ENCODE measurements at regions not wholly inside any gene's neighbourhood (a gene's known extent, or its start where the extent isn't known, plus 50 kb on each side); places are given as distances from the start of the nearest gene placed in this dataset.

GRCh38 chr12:65756956-65757511 lies 67.2 kb upstream of the HMGA2 start:
- no peaks in the 10 kb centered on the region for H4K20me1 ChIP-seq (ENCODE audit: insufficient read depth)
- H3K4me3 ChIP-seq, result no peak overlapping the region
- H3K36me3 ChIP-seq (ENCODE audit: low read depth), result no peaks in the 10 kb centered on the region
- peaks cover 15% of the 10 kb centered on the region for H3F3A ChIP-seq (ENCODE audit: insufficient read depth, low read depth)
- H2AFZ ChIP-seq, result no peak overlapping the region
- POLR2A ChIA-PET (ENCODE audit: unreplicated experiment), result no interaction called here
- peaks cover 27% of the 10 kb centered on the region for H3K4me1 ChIP-seq (replicated peaks; ENCODE audit: insufficient read depth)
- peak in 1 of 2 experiments; percentile 94 for DNase-seq
- 0 out of 2 replicates have a peak, but pooled peaks cover 3% of the 10 kb centered on the region for H3K9me3 ChIP-seq (ENCODE audit: insufficient read depth, low read depth)
- H3K79me2 ChIP-seq (ENCODE audit: low read depth), result no peaks in the 10 kb centered on the region
- H3K27ac ChIP-seq, result peak overlapping the region; percentile 60
- TF ChIP-seq EZH2 (IDR thresholded peaks at IDR 0.05; ENCODE audit: low read depth), result no peak
- no peak for TF ChIP-seq CTCF (conservative IDR thresholded peaks at IDR 0.05)
- CTCF ChIA-PET, result no interaction called here
- no peaks in the 10 kb centered on the region for H3K27me3 ChIP-seq (ENCODE audit: insufficient read depth, low read depth)
- H3K4me2 ChIP-seq, result peak overlapping the region; percentile 37
- BruUV-seq (replicated peaks), result no TSS peak
- intact Hi-C loops (cut with micrococcal nuclease; ENCODE audit: unreplicated experiment), result no loop called here
- H3K9me2 ChIP-seq (ENCODE audit: insufficient read depth), result no peaks in the 10 kb centered on the region

- no peaks in the 10 kb centered on the region for H3K79me2 ChIP-seq (ENCODE audit: low read depth)
- intact Hi-C loops (cut with micrococcal nuclease; ENCODE audit: unreplicated experiment), result no loop called here
- ChIA-PET POLR2A (ENCODE audit: unreplicated experiment) (no interaction called here), CTCF (no interaction called here)
- no peak overlapping the region for H3K27ac ChIP-seq
- peaks cover 27% of the 10 kb centered on the region for H3K4me1 ChIP-seq (replicated peaks; ENCODE audit: insufficient read depth)
- TF ChIP-seq CTCF (conservative IDR thresholded peaks at IDR 0.05) (no peak), EZH2 (IDR thresholded peaks at IDR 0.05; ENCODE audit: low read depth) (no peak)
- DNase-seq, result no peak
- H2AFZ ChIP-seq, result no peak overlapping the region
- BruUV-seq (replicated peaks), result no TSS peak
- H3K4me2 ChIP-seq, result no peak overlapping the region
- H4K20me1 ChIP-seq (ENCODE audit: insufficient read depth), result no peaks in the 10 kb centered on the region
- no peak overlapping the region for H3K4me3 ChIP-seq
- H3K9me3 ChIP-seq (ENCODE audit: insufficient read depth, low read depth), result 0 out of 2 replicates have a peak, but pooled peaks cover 3% of the 10 kb centered on the region
- no peaks in the 10 kb centered on the region for H3K9me2 ChIP-seq (ENCODE audit: insufficient read depth)
- H3K36me3 ChIP-seq (ENCODE audit: low read depth), result no peaks in the 10 kb centered on the region
- no peaks in the 10 kb centered on the region for H3K27me3 ChIP-seq (ENCODE audit: insufficient read depth, low read depth)
- peaks cover 15% of the 10 kb centered on the region for H3F3A ChIP-seq (ENCODE audit: insufficient read depth, low read depth)
Measured at GRCh38 chr12:65758401-65758800, 65.9 kb upstream of the HMGA2 start.

GRCh38 chr12:65759735-65760134 lies 64.5 kb upstream of the HMGA2 start:
- no peak overlapping the region for H2AFZ ChIP-seq
- no peak for TF ChIP-seq EZH2 (IDR thresholded peaks at IDR 0.05; ENCODE audit: low read depth)
- TF ChIP-seq CTCF (conservative IDR thresholded peaks at IDR 0.05), result no peak
- peaks cover 15% of the 10 kb centered on the region for H3F3A ChIP-seq (ENCODE audit: insufficient read depth, low read depth)
- POLR2A ChIA-PET (ENCODE audit: unreplicated experiment), result interaction anchor here (0.6 kb wide), 1 partner anchor 143 kb away, joined by 4 read pairs; no protein-coding TSS in a partner anchor
- CTCF ChIA-PET, result no interaction called here
- H3K27me3 ChIP-seq (ENCODE audit: insufficient read depth, low read depth), result no peaks in the 10 kb centered on the region
- no TSS peak for BruUV-seq (replicated peaks)
- no peak overlapping the region for H3K4me2 ChIP-seq
- peaks cover 3% of the 10 kb centered on the region; the same call in 1 of the 2 replicates for H3K9me3 ChIP-seq (ENCODE audit: insufficient read depth, low read depth)
- no peak overlapping the region for H3K27ac ChIP-seq
- H3K4me3 ChIP-seq, result no peak overlapping the region
- H3K36me3 ChIP-seq (ENCODE audit: low read depth), result no peaks in the 10 kb centered on the region
- H4K20me1 ChIP-seq (ENCODE audit: insufficient read depth), result no peaks in the 10 kb centered on the region
- intact Hi-C loops (cut with micrococcal nuclease; ENCODE audit: unreplicated experiment), result no loop called here
- no peaks in the 10 kb centered on the region for H3K9me2 ChIP-seq (ENCODE audit: insufficient read depth)
- peaks cover 27% of the 10 kb centered on the region for H3K4me1 ChIP-seq (replicated peaks; ENCODE audit: insufficient read depth)
- DNase-seq, result no peak
- H3K79me2 ChIP-seq (ENCODE audit: low read depth), result no peaks in the 10 kb centered on the region

Data from PC-9 (cell line).